ENCODE measurements at regions not wholly inside any gene's neighbourhood (a gene's known extent, or its start where the extent isn't known, plus 50 kb on each side); places are given as distances from the start of the nearest gene placed in this dataset.

DNA sequence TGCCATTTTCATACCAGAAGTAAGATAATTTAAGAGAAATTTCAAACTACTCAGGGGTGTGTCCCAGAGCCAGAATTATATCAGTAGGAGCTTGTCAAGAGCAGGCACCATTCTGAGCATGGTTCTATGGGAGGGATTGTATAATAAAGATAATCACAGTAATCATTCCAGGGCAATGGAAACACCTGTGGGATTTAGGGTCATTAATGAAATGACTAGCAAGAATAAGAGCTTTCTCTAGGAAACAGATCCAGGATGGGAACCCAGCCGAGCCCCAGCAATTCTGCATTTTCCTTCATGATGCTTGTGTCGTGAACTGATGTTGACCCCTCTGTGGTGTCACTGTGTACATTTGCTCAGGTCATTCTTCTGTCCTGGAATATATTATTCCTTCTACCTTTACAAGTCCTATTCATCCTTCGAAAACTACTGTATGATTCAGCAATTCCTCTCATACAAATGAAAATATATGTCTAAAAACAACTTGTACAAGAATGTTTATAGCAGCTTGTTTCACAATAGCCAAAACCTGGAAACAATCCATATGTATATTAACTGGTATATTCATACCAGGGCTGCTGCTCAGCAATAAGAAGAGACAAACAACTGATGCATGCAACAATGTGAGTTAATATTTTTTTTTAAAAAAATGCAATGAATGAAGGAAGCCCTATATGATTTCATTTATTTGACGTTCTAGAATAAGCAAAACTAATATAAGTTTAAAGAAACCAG, 687.8 kb upstream of the KLHL29 start:
- DNase-seq: no peak

DNA sequence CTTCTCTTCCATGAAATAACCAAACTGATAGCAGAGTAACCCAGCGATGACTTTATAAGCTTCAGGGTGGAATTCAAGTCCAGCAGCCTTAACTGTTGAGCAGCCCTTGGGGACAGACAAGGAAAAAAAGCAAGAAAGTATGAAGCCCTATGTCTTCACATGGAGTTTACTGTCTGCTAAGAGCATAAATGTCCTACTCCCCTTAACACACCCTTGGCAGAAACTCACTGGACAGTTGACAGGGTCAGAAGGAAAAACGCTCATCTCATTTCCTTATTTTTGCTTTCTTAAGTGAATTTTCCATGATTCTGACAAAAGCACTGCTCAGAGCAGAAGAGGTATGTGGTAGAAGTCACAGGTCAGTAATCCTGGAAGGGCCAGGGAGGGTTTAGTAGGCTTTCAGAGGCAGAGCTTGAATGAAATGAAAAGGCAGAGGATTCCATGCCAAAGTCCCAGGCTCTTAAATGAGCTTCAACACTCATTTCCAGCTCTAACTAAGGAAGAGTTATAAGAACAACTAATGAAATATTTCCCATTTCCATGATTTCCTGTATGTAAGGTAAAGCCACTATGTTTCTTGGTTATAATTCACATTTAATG, 683.3 kb upstream of the KLHL29 start:
- DNase-seq: no peak

- no peak for DNase-seq
Measured at GRCh38 chr2:22703286-22703920, 681.6 kb upstream of the KLHL29 start.

DNA sequence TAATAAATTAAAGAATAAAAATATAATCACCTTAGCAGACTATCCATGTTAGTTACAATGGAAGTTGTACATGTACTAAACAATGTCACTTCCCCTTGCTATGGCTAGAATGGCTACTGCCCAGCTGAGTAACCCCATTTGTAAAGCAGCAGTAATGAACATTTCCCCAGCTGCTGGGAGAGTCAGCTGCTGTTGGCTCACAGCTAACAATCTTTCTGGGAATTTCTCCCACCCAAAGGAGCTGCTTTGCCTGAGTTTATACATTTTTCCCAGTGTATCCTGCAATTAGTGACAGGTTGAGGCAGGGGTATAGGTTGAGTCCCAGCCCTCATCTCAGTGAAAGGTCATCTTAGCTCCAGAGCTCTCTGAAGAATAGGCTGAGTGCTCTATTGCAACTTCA, 665.6 kb upstream of the KLHL29 start:
- no peak for DNase-seq

- DNase-seq: no peak
Measured at GRCh38 chr2:22729466-22729865, 655.5 kb upstream of the KLHL29 start.

DNA sequence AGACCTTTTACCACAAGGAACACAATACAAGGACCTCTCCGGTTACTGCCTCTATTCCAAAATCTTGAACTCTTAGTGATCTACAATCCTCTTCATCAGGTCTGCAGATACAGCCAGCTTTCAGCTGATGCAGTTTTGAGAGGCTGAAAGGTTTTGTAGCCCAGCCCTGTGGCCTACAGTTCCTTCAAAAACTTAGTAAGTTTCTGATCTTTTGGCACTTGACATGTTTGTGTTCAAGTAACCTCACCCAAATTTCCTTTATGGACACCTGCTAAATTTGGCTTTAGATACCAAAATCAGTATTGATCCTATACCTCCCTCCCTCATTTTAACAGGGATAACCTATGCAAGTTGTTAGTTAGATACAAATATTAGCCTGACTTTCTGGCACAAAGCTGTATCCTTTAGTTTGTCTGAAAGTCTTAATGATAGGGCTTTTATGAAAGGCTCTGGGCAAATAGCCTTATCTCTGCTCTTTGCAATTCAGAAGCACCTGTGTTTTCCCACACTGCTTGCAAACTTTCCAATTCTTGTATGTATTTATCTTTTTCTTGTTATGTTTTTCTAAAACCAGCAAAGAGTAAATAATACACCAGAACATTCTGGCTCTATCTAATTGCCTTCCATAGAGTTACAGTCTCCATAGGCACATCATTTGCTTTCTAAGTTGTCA, 650.5 kb upstream of the KLHL29 start:
- no peak for DNase-seq

DNA sequence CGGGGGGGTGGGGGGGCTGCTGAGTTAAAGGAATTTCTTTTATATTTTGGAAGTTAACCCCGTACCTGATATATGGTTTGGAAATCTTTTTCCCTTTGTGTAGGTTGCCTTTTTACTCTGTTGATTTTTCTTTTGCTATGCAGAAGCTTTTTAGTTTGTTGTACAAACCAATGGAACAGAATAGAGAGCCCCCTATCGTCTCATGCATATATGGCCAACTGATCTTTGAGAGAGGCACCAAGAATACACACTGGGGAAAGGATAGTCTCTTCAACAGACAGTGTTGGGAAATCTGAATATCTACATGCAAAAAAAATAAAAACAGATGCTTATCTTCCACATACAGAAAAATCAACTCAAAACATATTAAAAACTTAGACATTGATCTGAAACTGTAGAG, 647.8 kb upstream of the KLHL29 start:
- no peak for DNase-seq

DNA sequence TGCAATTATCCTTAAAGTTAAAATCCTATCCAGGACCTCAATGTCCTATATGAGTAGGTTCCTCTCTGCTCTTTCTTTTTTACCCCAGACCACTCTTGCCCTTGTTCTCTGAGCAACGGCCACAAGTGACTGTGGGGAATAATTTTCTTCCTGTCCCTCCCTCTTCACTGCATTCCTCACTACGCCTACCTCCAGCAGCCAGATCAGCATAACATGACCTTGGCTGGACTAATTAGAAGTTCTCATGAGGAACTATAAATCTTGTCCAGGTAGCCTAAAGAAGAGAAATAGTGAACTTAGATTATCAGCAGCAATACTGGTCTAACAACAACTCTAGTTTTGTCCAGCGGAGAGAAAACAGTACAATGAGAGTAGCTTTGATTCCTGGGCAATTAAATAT, 643.8 kb upstream of the KLHL29 start:
- DNase-seq: no peak

- no peak for DNase-seq
Measured at GRCh38 chr2:22748909-22749308, 636.1 kb upstream of the KLHL29 start.

GRCh38 chr2:22753476-22753875, 631.5 kb upstream of the KLHL29 start:
- no peak for DNase-seq

DNA sequence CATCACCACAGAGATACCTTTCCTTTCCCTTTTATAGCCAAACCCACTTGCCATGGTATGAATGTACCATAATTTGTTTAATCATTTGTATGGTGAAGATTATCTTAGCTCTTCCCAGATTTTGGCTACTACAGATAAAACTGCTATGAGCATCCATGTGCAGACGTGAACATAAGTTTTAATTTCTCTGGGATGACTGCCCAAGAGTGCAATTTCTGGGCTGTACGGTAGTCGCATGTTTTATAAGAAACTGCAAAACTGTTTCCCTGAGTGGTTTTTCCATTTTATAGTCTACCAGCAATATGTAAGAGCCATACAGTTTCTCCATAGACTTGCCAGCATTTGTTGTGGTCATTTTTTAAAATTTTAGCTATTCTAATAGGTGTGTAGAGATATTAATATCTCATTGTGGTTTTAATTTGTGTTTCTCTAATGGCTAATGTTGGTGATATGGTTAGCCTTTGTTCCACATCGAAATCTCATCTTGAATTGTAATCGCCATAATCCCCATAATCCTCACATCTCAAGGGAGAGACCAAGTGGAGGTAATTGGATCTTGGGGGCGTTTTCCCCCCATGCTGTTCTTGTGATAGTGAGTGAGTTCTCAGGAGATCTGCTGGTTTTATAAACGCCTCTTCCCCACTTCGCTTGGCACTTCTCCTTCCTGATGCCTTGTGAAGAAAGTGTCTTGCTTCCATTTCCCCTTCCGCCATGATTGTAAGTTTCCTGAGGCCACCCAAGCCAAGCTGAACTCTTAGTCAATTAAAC, 628.5 kb upstream of the KLHL29 start:
- DNase-seq: no peak

GRCh38 chr2:22769497-22769896, 615.5 kb upstream of the KLHL29 start:
- no peak for DNase-seq

DNA sequence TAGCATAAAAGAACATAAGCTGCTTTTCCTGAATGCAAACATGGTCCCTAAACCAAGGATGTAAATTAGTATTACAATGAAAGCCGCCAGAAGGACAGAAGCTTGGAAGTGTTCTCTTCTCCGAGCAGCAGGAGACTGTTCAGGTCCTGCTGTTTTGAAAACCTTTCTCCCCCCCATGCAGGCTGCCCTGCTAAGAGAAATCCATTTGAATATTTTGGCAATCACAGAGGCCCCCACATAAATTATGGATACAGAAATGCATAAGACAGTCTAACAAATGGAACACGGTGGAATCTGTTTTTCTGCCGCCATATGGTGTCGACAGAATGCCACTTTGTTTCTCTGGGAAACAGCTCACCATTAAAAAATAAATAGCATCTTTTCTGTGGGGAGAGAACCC, 600.4 kb upstream of the KLHL29 start:
- no peak for DNase-seq

GRCh38 chr2:22786817-22787216, 598.2 kb upstream of the KLHL29 start:
- DNase-seq: no peak

GRCh38 chr2:22787745-22788144, 597.2 kb upstream of the KLHL29 start:
- DNase-seq: no peak

DNA sequence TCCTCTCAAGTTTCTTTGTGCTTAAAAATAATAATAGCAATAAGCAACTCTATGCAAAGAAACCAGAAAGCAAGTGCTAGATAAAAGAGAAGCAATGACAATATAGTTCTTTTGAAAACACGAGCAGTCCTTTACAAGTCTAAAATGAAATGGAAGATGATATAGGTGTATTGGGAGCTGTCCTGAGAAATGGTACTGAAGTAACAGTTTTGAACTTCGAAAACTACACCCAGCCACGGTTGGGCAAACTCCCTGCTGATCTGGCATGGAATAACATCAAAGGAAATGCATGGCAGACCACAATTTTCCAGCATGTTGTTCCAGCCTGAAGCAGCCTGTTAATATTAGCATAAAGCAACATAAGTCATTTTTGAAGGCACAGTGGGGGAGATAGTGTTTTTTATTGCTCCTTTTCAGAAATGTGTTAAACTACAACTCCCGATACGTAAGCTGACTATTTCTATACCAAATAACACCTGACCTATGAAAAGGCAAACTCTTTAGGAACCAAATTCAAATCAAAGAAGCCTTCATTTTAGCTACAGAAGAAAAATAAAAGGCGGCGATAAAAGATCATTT, 596.1 kb upstream of the KLHL29 start:
- no peak for DNase-seq

DNA sequence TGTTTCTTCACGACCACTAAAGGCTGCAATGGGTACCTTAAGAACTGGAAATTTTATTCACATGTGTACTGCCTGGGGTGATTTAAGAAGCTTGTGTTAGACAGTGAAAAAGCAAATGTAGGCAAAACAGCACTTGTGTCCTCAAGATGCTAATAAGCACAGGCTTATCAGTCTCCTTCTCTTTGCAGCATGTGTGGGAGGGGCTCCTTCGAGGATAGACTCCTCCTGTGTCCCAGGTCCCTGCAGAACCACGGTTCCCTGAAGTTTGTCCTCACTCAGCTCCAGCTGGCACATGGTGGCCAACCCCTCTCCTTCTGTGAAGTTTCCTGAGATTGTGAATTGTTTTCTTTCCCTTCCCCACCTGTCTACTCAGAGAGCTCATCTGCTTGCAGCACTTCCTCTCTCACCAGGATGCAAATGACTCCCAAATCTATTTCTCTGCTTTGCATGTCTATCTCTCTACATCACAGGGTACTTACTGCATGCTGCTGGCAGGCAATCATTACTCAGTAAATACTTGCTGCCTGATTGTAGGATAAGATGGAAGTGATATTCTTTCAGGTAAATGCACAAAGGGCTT, 589.6 kb upstream of the KLHL29 start:
- no peak for DNase-seq

DNA sequence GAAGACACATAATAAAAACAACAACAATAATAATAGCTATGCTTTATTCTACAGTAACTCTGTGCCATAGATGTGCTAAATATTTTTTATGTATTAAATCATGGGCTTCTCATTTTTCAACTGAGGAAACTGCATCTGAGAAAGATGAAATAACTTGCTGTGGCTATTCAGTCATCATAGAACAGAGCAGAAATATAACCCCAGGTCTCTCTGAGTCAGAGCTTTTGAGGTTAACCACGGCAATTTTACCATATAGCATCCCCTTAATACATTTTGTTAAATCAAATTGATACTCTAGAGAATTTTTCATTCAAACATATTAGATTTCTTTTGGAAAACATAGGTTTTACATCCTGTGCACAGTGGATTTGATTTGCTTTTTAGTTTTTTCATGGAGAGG, 586.6 kb upstream of the KLHL29 start:
- DNase-seq: no peak

DNA sequence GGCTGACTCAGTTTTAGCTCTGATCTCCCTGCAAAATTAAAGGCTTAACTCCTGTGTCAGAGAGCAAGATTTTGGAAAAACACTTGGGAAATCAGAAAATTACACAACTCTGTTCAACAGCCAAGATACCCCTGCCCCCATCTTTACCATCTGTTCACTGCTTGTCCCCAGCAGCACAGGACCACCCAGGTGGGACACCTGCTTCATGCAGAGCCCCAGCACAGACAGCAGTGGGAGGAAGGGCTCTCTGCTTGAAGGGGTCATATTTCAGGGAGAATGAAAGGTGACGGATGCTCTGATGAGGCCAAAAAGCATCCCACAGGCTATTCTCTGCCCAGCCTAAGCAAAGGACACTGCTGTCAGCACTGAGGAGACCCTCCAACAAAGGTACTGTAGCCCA, 584.6 kb upstream of the KLHL29 start:
- no peak for DNase-seq

- DNase-seq: no peak
Measured at GRCh38 chr2:22801071-22801470, 583.9 kb upstream of the KLHL29 start.

DNA sequence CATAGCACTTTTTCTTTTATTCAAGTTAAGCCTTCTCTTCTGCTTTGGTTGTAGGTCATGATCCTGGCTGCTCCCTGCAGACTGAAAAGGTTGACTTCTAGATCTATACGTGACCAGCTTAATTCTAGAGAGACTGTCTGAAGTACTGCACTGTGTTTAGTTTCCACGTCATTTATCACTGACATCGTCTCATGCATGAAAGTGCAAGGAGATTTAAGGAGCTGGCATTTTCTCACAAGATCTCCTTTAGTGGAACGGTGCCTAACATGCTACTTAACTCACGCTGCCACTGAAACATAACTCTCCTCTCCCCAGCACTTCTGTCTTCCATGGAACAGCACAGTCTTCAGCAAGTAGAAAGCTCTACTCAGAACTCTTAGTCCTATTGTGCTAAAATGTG, 583.0 kb upstream of the KLHL29 start:
- DNase-seq: no peak

DNA sequence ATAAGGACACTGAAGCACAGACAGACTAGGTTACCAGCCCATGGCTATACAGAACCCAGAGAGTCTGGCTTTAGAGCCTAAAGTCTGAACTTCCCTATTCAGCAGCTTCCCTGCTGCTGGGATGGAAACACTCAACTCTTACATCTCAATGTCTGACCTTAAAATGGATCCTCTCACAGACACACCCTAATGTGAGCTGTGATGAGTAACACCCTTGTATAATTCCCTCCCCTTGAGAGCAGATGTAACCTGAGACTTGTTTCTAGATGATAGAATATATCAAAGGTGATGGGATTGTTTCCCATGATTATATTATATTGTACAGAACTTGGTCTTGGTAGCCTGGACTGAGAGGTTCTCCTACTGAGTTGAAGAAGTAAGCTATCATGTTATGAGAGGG, 577.1 kb upstream of the KLHL29 start:
- DNase-seq: no peak

Measured in GF-D8 (cell line).